PFSK-1 (cell line): ENCODE measurements at regions not wholly inside any gene's neighbourhood (a gene's known extent, or its start where the extent isn't known, plus 50 kb on each side); places are given as distances from the start of the nearest gene placed in this dataset.

ENCODE experiments used
- FOXP2 ChIP-seq: optimal IDR thresholded peaks from 2 replicates; pipeline ENCODE3; 2011; ENCODE audit warnings: borderline replicate concordance, control low read depth, inconsistent platforms; ENCODE audit not compliant: insufficient read depth; ENCODE audit errors: extremely low read length, extremely low read depth
- POLR2AphosphoS5 ChIP-seq: IDR thresholded peaks from 2 replicates; pipeline ENCODE4 v1.6.1; 2012; ENCODE audit warnings: low read depth, mild to moderate bottlenecking, control low read depth, low read length, moderate library complexity
- REST ChIP-seq, 2 experiments: IDR thresholded peaks; 2 replicates each; pipeline versions ENCODE4 v1.6.1 to v1.8.0; 2011 to 2012; ENCODE audit warnings: low read depth in 2 of 2, low read length in 2 of 2, control low read depth in 1 of 2, inconsistent platforms in 1 of 2, mild to moderate bottlenecking in 1 of 2, moderate library complexity in 1 of 2; ENCODE audit not compliant: insufficient read depth in 1 of 2
- SIN3A ChIP-seq: IDR thresholded peaks from 2 replicates; pipeline ENCODE4 v1.6.1; 2012; ENCODE audit warnings: mild to moderate bottlenecking, low read length, moderate library complexity, borderline replicate concordance; ENCODE audit not compliant: insufficient read depth
- TAF1 ChIP-seq: IDR thresholded peaks from 2 replicates; pipeline ENCODE4 v1.6.1; 2012; ENCODE audit warnings: low read length, control low read depth, borderline replicate concordance; ENCODE audit not compliant: insufficient read depth

- TF ChIP-seq FOXP2, result no peak
- no peak for TF ChIP-seq REST (IDR thresholded peaks at IDR 0.05; ENCODE audit: insufficient read depth in 1 of 2, low read depth in 2 of 2, low read length in 2 of 2)
- TF ChIP-seq POLR2AphosphoS5, result no peak
- no peak for TF ChIP-seq SIN3A
- no peak for TF ChIP-seq TAF1
These were observed 687.2 kb downstream of the TBC1D22A start for GRCh38 chr22:47449508-47450270.

GRCh38 chr22:47448231-47449223, 686.1 kb downstream of the TBC1D22A start:
- TF ChIP-seq POLR2AphosphoS5, result no peak
- no peak for TF ChIP-seq REST (IDR thresholded peaks at IDR 0.05; ENCODE audit: insufficient read depth in 1 of 2, low read depth in 2 of 2, low read length in 2 of 2)
- no peak for TF ChIP-seq SIN3A
- TF ChIP-seq FOXP2, result no peak
- no peak for TF ChIP-seq TAF1

- TF ChIP-seq FOXP2, result no peak
- no peak for TF ChIP-seq POLR2AphosphoS5
- TF ChIP-seq REST (IDR thresholded peaks at IDR 0.05; ENCODE audit: insufficient read depth in 1 of 2, low read depth in 2 of 2, low read length in 2 of 2), result no peak
- no peak for TF ChIP-seq TAF1
- no peak for TF ChIP-seq SIN3A
These were observed 684.7 kb downstream of the TBC1D22A start for GRCh38 chr22:47446821-47447810.

GRCh38 chr22:47446331-47446730, 683.9 kb downstream of the TBC1D22A start:
- TF ChIP-seq TAF1 (no peak), SIN3A (no peak), POLR2AphosphoS5 (no peak), REST (IDR thresholded peaks at IDR 0.05; ENCODE audit: insufficient read depth in 1 of 2, low read depth in 2 of 2, low read length in 2 of 2) (no peak), FOXP2 (no peak)
